Endothelial cell of umbilical vein (primary cell): ENCODE measurements at regions not wholly inside any gene's neighbourhood (a gene's known extent, or its start where the extent isn't known, plus 50 kb on each side); places are given as distances from the start of the nearest gene placed in this dataset.

Experiments used
- EZH2 ChIP-seq: IDR thresholded peaks from 2 replicates; pipeline ENCODE4 v1.6.1; 2012; ENCODE audit warnings: borderline replicate concordance, low read depth, mild to moderate bottlenecking, moderate library complexity, low read length, inconsistent platforms; ENCODE audit not compliant: severe bottlenecking
- POLR2A ChIP-seq: IDR thresholded peaks from 2 replicates; pipeline ENCODE4 v1.6.1; 2012; ENCODE audit warnings: low read depth, mild to moderate bottlenecking, control low read depth, low read length
- TF ChIP-seq, protein P1 (sequence below), 2 donors: IDR thresholded peaks; 1 replicate in 1 of 2; 2 replicates in 1 of 2; pipeline ENCODE4 v1.5.1; 2011; ENCODE audit warnings: low read length in 2 of 2, mild to moderate bottlenecking in 2 of 2, moderate library complexity in 2 of 2, control low read depth in 1 of 2, inconsistent platforms in 1 of 2, low read depth in 1 of 2; ENCODE audit not compliant: insufficient read depth in 1 of 2; ENCODE audit errors: extremely low read depth in 1 of 2
- TF ChIP-seq, protein P2 (sequence below): IDR thresholded peaks from 2 replicates; pipeline ENCODE4 v1.6.1; 2011; ENCODE audit not compliant: insufficient read depth, insufficient read length

DNA sequence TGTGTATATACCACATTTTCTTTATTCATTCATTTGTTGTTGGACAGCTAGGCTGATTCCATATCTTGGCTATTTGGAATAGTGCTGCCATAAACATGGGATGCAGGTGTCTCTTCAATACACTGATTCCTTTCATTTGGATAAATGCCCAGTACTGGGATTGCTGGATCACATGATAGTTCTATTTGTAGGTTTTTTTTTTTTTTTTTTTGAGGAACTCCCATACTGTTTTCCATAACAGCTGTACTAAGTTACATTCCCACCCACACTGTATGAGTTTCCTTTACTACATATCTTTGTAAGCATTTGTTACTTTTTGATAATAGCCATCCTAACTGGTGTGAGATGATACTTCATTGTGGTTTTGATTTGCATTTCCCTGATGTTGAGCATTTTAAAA is 437.7 kb downstream of the DIPK2A start:
- TF ChIP-seq, protein P1, sequence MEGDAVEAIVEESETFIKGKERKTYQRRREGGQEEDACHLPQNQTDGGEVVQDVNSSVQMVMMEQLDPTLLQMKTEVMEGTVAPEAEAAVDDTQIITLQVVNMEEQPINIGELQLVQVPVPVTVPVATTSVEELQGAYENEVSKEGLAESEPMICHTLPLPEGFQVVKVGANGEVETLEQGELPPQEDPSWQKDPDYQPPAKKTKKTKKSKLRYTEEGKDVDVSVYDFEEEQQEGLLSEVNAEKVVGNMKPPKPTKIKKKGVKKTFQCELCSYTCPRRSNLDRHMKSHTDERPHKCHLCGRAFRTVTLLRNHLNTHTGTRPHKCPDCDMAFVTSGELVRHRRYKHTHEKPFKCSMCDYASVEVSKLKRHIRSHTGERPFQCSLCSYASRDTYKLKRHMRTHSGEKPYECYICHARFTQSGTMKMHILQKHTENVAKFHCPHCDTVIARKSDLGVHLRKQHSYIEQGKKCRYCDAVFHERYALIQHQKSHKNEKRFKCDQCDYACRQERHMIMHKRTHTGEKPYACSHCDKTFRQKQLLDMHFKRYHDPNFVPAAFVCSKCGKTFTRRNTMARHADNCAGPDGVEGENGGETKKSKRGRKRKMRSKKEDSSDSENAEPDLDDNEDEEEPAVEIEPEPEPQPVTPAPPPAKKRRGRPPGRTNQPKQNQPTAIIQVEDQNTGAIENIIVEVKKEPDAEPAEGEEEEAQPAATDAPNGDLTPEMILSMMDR (IDR thresholded peaks at IDR 0.05; ENCODE audit: extremely low read depth in 1 of 2, insufficient read depth in 1 of 2, low read depth in 1 of 2, low read length in 2 of 2), result no peak
- no peak for TF ChIP-seq EZH2
- TF ChIP-seq, protein P2, sequence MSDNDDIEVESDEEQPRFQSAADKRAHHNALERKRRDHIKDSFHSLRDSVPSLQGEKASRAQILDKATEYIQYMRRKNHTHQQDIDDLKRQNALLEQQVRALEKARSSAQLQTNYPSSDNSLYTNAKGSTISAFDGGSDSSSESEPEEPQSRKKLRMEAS, result no peak
- no peak for TF ChIP-seq POLR2A
